GM19035 (cell line): ENCODE measurements at regions not wholly inside any gene's neighbourhood (a gene's known extent, or its start where the extent isn't known, plus 50 kb on each side); places are given as distances from the start of the nearest gene placed in this dataset.
"Not testable (repeated sequence)": the region's sequence is repeated elsewhere in the genome, so short reads cannot be mapped to it uniquely, and the experiment has no call there.

Source experiments
- ATAC-seq: cut with Tn5 transposase; IDR thresholded peaks from one replicate; pipeline ENCODE4 v1.9.1; 2021; ENCODE audit not compliant: unreplicated experiment

DNA sequence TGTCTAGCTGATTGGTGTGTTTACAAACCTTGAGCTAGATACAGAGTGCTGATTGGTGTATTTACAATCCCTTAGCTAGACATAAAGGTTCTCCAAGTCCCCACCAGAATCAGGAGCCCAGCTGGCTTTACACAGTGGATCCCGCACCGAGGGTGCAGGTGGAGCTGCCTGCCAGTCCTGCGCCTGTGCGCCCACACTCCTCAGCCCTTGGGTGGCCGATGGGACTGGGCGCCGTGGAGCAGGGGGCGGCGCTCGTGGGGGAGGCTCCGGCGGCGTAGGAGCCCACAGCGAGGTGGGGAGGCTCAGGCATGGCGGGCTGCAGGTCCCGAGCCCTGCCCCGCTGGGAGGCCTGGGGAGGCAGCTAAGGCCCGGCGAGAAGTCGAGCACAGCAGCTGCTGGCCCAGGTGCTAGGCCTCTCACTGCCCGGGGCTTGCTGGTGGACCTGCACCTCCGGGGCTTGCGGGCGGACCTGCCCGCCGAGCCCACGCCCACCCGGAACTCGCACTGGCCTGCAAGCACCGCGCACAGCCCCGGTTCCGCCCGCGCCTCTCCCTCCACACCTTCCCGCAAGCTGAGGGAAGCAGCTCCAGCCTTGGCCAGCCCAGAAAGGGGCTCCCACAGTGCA is 51.0 kb upstream of the CDYL start:
- ATAC-seq: not testable (repeated sequence)

DNA sequence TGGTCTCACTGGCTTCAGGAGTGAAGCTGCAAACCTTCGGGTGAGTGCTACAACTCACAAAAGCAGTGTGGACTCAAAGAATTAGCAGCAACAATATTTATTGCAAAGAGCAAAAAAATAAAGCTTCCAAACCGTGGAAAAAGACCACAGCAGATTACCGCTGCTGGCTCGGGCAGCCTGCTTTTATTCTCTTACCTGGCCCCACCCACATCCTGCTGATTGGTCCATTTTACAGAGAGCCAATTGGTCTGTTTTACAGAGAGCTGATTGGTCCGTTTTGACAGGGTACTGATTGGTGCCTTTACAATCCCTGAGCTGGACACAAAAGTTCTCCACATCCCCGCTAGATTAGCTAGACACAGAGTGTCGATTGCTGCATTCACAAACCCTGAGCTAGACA is 51.5 kb upstream of the CDYL start:
- not testable (repeated sequence) for ATAC-seq

DNA sequence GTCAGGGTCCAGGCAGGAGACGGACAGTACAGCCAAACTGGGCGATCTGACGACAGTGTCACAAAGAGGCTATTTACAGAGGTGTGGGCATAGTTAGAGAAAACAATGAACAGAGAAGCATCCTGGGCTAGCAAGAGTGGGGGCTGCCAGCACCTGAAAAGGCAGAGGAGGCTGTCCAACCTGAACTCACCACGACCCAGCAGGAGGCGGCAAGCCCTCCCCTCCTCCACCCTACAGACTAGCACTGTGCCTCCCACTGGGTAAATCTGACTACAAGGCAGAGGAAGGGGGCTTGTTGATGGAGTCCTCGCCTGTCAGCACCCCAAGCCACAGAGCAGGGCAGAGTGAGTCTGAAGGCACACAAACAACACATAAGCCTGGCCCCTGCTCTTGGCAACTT is 52.8 kb upstream of the CDYL start:
- ATAC-seq: no peak

- ATAC-seq: not testable (repeated sequence)
Measured at GRCh38 chr6:4721368-4721767, 54.8 kb upstream of the CDYL start.

- ATAC-seq: no peak
Measured at GRCh38 chr6:4719491-4719890, 56.7 kb upstream of the CDYL start.

DNA sequence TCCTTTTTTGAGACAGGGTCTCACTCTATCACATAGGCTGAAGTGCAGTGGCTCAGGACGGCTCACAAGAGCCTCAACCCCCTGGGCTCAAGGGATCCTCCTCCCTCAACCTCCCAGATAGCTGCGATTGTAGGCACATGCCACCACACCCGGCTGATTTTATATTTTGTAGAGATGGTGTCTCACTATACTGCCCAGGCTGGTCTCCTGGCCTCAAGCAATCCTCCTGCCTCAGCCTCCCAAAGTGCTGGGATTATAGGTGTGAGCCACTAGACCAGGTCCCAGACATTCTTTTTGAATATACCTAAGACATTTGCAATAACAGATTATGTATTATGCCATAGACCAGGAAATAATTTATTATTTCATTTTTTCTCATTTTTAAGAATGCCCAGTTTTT is 58.3 kb upstream of the CDYL start:
- no peak for ATAC-seq

DNA sequence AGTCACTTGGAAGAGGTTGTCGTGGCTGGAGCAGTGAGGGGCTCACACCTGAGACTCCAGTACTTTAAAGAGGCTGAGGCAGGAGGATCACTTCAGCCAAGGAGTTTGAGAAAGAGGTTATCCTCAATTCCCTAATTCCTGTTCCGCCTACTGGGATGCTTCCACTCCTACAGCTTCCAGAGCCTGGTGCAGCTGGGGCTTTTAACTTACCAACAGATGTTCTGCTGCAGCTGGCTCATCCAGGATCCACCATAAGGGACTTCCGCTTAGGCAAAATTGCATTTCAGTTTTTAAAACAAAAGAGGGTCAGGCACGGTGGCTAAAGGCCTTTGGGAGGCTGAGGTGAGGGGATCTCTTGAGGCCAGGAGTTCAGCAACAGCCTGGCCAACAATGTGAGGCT is 59.1 kb upstream of the CDYL start:
- no peak for ATAC-seq

DNA sequence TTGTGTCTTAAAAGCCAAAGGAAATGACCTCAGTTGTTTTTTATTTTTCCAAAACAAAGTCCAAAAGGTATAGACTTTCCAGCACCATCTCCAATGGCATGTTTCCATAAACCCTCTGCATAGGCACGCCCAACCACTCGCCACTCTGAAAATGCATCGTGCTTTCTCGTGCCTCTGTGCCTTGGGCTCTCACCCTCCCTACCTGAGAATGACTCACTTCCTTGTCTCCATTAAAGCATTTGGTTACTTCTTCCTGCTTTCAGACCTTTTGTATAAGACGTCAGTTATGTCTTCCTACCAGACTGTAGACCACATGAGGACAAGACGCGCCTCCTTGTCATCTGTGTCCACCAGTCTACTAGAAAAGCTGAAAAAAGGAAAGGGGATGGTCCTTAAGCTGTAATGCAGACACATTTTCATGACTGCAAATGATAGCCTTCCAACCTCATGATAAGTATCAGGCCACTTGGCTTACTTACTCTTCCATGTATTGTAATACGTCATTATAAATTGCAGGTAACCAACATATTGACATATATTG is 61.2 kb upstream of the CDYL start:
- no peak for ATAC-seq

DNA sequence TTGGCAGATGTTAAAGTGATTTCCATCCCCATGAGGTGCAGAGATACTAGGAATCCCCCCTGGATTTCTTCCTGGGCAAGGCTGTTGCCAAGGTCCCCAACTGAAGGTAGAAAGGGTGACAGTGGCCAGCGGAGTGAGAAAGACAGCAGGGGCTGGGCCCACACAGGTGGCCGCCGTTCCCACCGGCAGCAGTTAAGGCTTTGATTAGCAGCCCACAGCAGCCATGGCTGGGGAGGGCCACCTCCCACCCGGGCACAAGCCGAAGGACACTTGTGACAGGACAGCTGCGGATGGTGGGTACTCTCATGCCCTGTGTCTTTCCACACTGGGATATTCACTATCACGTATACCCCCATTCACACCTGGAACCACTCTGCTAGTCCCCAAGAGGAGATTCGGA is 63.9 kb upstream of the CDYL start:
- ATAC-seq: no peak

GRCh38 chr6:4707011-4707410 is 69.2 kb upstream of the CDYL start:
- ATAC-seq: no peak

DNA sequence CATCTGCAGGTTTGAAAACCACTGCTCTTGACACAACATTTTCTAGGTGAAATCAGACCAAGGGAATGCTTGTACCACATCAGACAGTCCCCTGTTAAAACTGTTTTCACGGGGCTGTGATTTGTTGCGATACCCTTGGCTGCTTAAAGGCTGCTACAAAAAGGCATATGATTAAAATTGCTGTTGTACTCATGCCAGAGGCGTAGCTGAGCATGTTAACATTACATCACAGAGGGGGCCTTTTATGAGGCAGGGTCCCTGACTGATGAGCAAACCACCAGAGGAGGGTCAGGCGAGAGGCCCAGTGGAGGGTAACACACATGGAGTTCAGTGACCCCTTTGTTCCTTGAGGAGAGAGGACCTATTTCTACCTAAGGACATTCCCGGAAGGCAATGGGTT is 70.4 kb upstream of the CDYL start:
- no peak for ATAC-seq

DNA sequence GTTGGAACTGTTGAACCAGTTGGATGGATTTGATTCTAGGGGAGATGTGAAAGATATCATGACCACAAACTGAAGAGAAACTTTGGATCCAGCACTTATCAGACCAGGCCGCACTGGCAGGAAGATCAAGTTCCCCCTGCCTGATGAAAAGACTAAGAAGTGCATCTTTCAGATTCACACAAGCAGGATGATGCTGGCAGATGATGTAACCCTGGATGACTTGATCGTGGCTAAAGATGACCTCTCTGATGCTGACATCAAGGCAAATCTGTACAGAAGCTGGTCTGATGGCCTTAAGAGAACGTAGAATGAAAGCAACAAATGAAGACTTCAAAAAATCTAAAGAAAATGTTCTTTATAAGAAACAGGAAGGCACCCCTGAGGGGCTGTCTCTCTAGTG is 72.8 kb upstream of the CDYL start:
- no peak for ATAC-seq

DNA sequence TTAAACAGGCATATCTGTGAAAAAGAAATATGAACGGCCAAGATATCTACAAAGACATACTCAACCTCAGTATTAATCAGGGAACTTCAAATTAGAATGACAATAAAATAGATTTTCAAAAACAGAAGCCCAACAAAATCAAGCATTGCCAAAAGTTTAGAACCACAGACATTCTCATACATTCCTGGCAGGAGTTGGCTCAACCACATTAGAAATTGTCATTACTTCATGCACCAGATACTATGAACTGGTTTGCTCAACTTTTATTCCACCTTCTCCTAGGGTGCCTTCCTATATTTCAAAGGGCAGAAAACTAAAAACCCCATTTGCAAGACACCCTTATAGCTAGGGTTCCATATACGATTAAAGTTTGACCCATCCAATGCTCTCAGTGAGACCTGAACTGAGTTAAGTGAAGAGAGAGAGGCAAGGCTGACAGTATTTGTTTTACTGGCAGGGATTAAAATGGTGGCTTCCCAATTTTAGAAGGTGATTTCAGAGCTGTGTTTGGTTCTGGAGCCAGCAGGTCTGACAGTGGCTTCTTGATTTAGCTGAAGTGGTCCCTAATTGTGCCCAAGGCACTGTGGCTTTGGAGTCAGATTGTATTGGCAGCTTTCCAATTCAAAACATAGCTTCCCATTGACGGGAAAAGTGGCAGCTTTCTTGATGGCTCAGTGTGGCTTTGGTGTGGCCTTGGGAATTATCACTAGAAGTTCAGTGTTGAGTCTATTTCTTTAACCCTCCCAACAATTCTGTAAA is 77.1 kb upstream of the CDYL start:
- no peak for ATAC-seq

DNA sequence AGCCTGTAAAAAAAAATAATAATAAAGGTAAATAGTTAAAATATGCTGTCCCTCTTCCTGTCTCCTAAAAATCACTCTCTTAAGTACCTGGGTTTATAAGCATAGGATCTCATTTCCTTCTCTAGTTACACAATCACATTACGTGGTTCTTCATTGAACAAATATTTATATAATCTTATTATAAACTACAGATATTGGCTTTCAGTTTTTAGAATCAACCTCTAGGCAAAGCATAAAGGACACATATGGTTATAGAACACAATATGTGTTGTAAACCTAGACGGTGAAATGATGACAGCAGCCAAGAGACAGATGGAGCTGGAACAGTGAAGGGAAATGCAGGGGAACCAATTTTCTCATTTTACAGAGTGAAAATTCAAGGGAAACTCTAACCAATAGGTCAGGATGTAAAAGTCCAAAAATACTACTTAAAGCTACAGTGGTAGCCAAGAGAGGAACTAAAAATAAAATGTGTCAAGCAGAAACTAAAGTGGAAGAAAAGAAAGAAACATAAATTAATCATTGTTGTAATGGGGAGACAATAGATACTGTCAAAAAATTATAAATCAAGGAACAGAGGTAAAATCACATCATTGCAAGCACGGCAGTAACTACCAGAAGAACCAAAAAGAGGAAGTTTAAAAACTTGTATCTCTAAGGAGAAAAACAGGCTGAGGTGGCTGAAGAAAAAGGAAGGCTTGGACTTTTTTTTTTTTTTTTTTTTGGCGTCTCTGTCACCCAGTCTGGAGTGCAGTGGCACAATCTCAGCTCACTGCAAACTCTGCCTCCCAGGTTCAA is 82.8 kb upstream of the CDYL start:
- ATAC-seq: no peak

- ATAC-seq: no peak
Measured at GRCh38 chr6:4692664-4693063, 83.5 kb upstream of the CDYL start.

- no peak for ATAC-seq
Measured at GRCh38 chr6:4687989-4688947, 87.9 kb upstream of the CDYL start.

DNA sequence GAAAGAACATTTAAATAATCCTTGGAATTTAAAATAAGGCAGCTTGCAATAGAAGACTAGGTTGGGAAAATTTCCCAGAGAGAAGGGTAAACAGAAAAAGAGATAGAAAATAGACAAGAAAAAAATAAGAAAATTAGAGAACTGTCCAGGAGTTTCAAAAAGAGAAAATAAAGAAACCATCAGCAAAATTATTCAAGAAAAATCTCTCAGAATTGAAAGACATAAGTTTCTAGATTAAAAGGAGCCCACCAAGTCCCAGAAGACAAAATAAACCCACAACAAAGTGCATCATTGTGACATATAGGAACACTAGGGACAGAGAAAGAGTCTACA is 88.6 kb upstream of the CDYL start:
- no peak for ATAC-seq

GRCh38 chr6:4682431-4683097 is 93.6 kb upstream of the CDYL start:
- ATAC-seq: no peak

DNA sequence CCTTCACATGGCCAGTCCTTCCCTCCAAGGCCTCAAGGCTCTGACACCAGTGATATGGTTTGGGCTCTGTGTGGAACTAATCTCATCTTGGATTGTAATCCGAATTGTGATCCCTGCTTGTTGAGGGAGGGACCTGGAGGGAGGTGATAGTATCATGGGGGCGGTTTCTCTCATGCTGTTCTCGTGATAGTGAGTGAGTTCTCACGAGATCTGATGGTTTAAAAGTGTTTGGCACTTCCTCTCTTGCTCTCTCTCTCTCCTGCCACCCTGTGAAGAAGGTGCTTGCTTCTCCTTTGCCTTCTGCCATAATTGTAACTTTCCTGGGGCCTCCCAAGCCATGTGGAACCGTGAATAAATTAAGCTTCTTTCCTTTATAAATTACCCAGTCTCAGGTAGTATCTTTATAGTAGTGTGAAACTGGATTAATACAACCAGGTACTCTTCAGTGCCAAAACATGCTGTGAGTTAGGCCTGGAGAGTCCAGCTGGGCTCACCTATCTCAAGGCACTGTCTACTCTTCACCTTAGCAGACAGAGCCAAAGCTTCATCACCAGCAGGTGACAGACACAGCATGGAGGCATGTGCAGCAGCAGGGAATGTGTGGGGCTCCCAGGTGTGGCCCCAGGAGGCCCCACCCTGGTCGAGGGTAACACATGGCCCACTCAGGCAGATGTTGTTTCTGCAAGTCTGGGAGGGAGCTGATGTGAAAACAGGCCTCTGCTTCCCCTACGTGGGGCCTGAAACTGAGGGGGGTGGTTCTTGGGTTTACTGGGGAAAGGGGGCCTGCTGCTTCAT is 97.5 kb upstream of the CDYL start:
- ATAC-seq: no peak

- no peak for ATAC-seq
Measured at GRCh38 chr6:4677751-4678065, 98.5 kb upstream of the CDYL start.
